BE2C (cell line): ENCODE measurements at regions not wholly inside any gene's neighbourhood (a gene's known extent, or its start where the extent isn't known, plus 50 kb on each side); places are given as distances from the start of the nearest gene placed in this dataset.

Experiments used
- DNase-seq: peaks from one replicate; pipeline ENCODE4 v3.0.0-alpha.2; 2020
- H3K27me3 ChIP-seq: fragments of 250-450 bp; sonication (Bioruptor Pico); 2 replicates; pipeline ENCODE4 v1.5.1; 2020; ENCODE audit warnings: mild to moderate bottlenecking
- H3K36me3 ChIP-seq: fragments of 250-450 bp; sonication (Bioruptor Pico); 2 replicates; pipeline ENCODE4 v1.5.1; 2020; ENCODE audit warnings: mild to moderate bottlenecking
- H3K4me1 ChIP-seq: fragments of 250-450 bp; sonication (Bioruptor Pico); 2 replicates; pipeline ENCODE4 v1.5.1; 2020
- H3K4me3 ChIP-seq: 2 replicates; pipeline ENCODE4 v1.5.1; 2011; ENCODE audit warnings: low read depth, low read length
- H3K9me3 ChIP-seq: fragments of 250-450 bp; sonication (Bioruptor Pico); 2 replicates; pipeline ENCODE4 v1.5.1; 2020
- TF ChIP-seq, protein P1 (sequence below): IDR thresholded peaks from 2 replicates; pipeline ENCODE4 v1.5.1; 2012; ENCODE audit warnings: mild to moderate bottlenecking, low read depth, low read length

DNA sequence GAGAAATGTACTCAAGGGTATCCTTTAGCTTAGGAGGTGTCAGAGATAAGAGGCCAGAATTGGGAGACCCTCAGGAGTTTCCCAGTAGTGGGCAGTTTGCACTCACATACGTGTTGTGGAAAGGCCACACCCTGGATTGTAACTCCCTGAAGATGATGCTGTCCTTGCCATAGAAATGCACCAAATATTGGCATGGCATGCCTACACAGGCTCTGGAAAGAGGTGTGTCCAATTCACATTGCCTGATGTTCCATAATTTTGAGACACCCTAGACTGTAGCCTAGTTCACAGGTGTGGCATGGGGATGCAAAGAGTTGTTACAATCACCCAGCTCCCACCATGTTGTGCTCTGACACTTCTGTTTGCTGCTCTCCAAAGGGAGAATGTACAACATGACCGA is 271.9 kb downstream of the CCDC85A start:
- TF ChIP-seq, protein P1, sequence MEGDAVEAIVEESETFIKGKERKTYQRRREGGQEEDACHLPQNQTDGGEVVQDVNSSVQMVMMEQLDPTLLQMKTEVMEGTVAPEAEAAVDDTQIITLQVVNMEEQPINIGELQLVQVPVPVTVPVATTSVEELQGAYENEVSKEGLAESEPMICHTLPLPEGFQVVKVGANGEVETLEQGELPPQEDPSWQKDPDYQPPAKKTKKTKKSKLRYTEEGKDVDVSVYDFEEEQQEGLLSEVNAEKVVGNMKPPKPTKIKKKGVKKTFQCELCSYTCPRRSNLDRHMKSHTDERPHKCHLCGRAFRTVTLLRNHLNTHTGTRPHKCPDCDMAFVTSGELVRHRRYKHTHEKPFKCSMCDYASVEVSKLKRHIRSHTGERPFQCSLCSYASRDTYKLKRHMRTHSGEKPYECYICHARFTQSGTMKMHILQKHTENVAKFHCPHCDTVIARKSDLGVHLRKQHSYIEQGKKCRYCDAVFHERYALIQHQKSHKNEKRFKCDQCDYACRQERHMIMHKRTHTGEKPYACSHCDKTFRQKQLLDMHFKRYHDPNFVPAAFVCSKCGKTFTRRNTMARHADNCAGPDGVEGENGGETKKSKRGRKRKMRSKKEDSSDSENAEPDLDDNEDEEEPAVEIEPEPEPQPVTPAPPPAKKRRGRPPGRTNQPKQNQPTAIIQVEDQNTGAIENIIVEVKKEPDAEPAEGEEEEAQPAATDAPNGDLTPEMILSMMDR: no peak
- Histone ChIP-seq H3K27me3 (no peaks in the 10 kb centered on the region), H3K4me3 (no peak overlapping the region), H3K4me1 (no peaks in the 10 kb centered on the region), H3K9me3 (no peaks in the 10 kb centered on the region), H3K36me3 (no peaks in the 10 kb centered on the region)
- no peak for DNase-seq

DNA sequence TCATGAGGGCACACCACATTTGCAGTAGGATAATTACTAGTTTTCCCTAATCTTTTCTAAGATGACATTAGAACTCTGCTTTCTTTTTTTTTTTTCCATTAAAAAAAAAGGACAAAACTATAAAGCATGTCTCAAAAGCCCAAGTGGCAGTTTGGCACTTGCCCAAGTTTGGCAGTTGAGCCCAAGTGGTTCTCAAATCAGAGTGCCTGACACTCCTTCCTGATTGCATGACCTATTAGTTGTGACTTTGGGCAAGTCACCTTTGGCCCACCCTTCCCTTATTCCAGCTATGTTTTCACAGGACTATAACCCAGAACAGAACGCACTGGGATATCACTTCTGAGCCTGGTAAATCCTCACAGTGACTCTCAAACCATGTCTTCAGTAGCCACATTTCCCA is 273.0 kb downstream of the CCDC85A start:
- no peak for DNase-seq
- Histone ChIP-seq H3K4me3 (no peak overlapping the region), H3K9me3 (no peaks in the 10 kb centered on the region), H3K36me3 (no peaks in the 10 kb centered on the region), H3K27me3 (no peaks in the 10 kb centered on the region), H3K4me1 (no peaks in the 10 kb centered on the region)
- TF ChIP-seq, protein P1: no peak

DNA sequence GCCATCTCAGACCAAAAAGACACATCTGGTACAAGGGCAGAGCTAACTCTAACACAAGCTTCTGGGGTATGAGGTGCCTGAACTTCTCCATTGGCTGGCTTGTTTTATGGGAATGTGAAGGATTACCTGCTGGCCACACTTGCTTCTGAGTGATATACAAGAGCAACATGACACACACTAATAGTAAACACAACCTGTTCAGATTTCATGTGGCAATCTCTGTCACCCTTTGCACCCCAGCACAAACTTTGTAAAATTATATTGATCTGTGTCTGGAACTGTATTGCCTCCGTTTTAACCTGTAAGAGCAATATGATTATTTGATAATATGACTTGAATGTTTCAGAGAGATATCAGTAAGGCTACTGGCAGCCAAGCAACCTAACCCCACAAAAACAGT is 276.7 kb downstream of the CCDC85A start:
- Histone ChIP-seq H3K9me3 (no peaks in the 10 kb centered on the region), H3K36me3 (no peaks in the 10 kb centered on the region), H3K4me1 (no peaks in the 10 kb centered on the region), H3K27me3 (no peaks in the 10 kb centered on the region), H3K4me3 (no peak overlapping the region)
- TF ChIP-seq, protein P1: no peak
- DNase-seq: no peak

DNA sequence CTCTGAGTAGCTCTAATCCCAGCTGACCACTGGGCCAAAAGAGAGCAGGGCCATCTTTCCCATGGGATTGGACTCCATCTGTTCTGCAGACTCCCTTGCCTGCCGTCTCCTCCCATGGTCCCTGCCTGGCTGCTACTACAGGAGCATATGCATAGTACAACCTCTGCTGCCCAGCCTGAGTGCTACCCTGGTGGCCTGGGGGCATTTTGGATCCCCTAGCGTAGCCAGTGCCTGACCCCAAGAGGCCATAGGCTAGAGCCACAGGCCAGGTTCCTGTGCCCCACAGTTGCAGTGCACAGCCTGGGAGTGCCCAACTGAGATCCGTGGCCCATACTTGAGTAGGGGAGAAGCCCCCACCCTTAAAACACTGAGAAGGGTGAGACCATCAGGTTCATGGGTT is 280.3 kb downstream of the CCDC85A start:
- Histone ChIP-seq H3K4me1 (no peaks in the 10 kb centered on the region), H3K4me3 (no peak overlapping the region), H3K27me3 (no peaks in the 10 kb centered on the region), H3K36me3 (no peaks in the 10 kb centered on the region), H3K9me3 (no peaks in the 10 kb centered on the region)
- TF ChIP-seq, protein P1: no peak
- no peak for DNase-seq

DNA sequence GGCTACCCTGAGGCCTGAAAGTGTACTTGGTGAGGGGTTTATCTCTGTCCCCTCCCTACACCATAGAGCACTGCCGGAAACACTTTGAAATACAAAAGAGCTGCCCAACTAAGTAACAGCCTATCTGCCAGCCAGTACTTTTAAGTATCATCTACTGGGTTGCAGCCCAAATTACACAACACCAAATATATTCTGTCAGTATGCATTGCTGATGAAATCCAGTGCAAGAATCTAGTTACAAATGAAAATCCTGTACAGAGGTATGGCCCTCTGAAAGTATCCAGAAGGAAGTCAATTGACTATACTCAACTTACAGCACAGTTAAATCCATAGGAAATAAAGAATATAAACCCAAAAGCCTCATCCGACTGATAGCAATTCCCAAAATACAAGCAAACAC is 280.8 kb downstream of the CCDC85A start:
- H3K9me3 ChIP-seq: no peaks in the 10 kb centered on the region
- H3K4me1 ChIP-seq: no peaks in the 10 kb centered on the region
- TF ChIP-seq, protein P1: no peak
- H3K36me3 ChIP-seq: no peaks in the 10 kb centered on the region
- no peak overlapping the region for H3K4me3 ChIP-seq
- H3K27me3 ChIP-seq: no peaks in the 10 kb centered on the region
- DNase-seq: no peak

DNA sequence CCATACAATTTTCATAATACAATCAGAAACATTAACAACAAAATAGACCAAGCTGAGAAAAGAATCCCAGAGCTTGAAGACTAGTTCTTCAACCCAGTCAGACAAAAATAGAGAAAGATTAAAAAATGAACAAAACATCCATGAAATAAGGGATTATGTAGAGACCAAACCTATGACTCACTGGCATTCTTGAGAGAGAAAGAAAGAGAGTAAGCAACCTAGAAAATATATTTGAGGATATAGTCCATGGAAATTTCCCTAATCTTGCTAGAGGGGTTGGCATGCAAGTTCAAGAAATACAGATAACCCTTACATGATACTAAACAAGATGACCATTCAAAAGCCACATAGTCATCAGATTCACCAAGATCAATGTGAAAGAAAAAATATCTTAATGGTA is 281.7 kb downstream of the CCDC85A start:
- H3K4me1 ChIP-seq: no peaks in the 10 kb centered on the region
- no peak overlapping the region for H3K4me3 ChIP-seq
- TF ChIP-seq, protein P1: no peak
- DNase-seq: no peak
- H3K36me3 ChIP-seq: no peaks in the 10 kb centered on the region
- no peaks in the 10 kb centered on the region for H3K9me3 ChIP-seq
- no peaks in the 10 kb centered on the region for H3K27me3 ChIP-seq
